ENCODE measurements at regions not wholly inside any gene's neighbourhood (a gene's known extent, or its start where the extent isn't known, plus 50 kb on each side); places are given as distances from the start of the nearest gene placed in this dataset.
A peak's percentile ranks its signal among the peaks of the same experiment; 100 is the strongest.
"Not testable (repeated sequence)": the region's sequence is repeated elsewhere in the genome, so short reads cannot be mapped to it uniquely, and the experiment has no call there.

DNA sequence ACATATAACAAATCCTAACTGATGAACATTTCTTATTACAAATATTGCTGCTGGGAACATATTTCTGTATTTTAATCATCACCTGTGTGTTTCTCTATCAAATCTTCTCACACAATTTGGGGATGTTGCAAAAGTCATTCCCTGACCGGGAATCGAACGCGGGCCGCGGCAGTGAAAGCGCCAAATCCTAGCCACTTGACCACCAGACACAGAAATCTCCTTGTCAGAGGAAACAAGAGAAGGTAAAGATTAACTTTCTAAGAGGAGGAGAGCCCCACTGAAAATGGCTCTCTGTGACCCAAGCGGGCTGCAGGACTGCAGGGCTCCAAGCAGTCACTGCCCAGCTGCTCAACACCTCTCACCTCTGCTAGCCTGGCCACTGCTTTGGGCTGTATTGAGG lies 304.9 kb downstream of the FAM72C start:
- H3K36me3 Mint-ChIP-seq = peaks cover 9% of the 10 kb centered on the region
- no peak for ATAC-seq (ENCODE audit: low read depth)
- H3K4me3 Mint-ChIP-seq = no peak overlapping the region
- peaks cover 14% of the 10 kb centered on the region for H3K9me3 Mint-ChIP-seq
- no peaks in the 10 kb centered on the region for H3K4me1 Mint-ChIP-seq
- H3K27me3 Mint-ChIP-seq = peaks cover 42% of the 10 kb centered on the region
- H3K27ac Mint-ChIP-seq = no peak overlapping the region
- no peak for DNase-seq (ENCODE audit: low spot score in 2 of 2)

DNA sequence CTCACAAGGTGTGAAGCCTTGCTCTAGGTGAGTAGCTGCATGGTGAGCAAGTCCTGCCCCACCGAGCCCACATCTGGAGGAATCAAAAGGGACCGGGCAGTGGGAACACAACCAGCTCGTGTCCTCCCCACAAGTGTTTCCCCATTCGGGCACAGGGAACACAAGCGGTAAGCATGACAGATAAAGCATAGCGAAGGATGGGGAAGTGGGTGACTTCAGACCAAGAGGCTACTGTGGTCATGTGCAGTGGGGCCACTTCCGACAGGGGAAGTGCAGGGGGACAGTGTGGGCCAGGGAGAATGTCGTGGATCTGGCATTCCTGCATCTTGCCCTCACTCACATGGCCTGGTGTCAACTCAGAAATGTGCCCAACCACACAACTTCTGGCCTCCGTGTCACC lies 306.2 kb downstream of the FAM72C start:
- Mint-ChIP-seq H3K27me3 (peaks cover 44% of the 10 kb centered on the region), H3K27ac (no peak overlapping the region), H3K4me3 (no peak overlapping the region), H3K4me1 (peaks cover 2% of the 10 kb centered on the region), H3K9me3 (peaks cover 14% of the 10 kb centered on the region), H3K36me3 (peaks cover 9% of the 10 kb centered on the region)
- DNase-seq (ENCODE audit: low spot score in 2 of 2) = no peak
- ATAC-seq (ENCODE audit: low read depth) = no peak

DNA sequence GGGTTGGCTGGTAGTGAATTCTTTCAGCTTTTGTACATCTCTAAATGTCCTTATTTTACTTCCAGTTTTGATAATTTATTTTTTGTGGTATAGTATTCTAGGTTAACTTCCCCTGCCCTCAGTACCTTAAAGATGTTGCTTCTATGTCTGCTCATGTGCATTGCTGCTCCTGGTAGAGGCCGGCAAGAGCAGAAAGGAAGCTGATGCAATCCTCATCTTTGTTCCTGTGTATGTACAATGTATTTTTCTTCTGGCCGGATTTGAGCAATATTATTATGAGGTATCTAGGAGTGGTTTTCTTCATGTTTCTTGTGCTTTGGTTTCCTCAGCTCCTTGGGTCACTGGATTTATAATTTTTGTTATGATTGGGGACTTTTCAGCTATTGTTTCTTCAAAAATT lies 308.7 kb downstream of the FAM72C start:
- not testable (repeated sequence) for DNase-seq (ENCODE audit: low spot score in 2 of 2); H3K4me3 Mint-ChIP-seq; H3K9me3 Mint-ChIP-seq; H3K36me3 Mint-ChIP-seq; ATAC-seq (ENCODE audit: low read depth); H3K4me1 Mint-ChIP-seq; H3K27ac Mint-ChIP-seq
- peaks cover 46% of the 10 kb centered on the region for H3K27me3 Mint-ChIP-seq

DNA sequence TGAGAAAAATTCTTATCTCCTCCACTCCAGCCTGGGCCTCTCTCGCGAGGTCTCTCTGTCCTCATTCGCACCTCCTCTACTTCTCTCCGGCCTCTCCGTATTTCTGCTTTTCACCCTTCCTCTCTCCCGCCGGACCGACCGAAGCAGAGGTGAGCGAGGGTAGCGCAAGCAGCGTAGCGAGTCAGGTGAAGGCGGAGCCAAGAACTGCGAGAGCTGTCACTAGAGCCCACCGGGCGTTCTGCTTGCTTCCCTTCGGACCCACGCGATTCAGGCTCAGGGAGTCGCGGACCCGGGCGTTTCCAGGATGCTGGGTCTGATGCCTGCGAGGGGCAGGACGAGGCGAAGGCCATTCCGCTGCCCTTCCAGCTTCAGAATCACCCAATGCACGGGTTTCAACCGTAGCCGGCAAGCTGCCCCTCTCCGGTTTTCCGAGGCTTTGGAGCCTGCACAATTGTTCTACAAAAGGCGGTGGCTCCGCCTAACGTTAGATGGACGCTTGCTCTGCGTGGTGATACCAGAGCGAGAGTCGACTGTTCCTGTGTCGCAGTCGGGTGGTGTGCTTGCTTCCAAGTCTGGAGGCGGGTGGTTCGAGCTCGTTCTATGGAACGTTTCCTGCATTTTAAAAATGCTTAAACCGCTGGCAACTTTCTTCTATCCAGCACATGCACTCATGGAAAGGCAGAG lies 310.2 kb downstream of the FAM72C start:
- Mint-ChIP-seq H3K27ac (no peak overlapping the region), H3K4me1 (peaks cover 2% of the 10 kb centered on the region), H3K36me3 (peaks cover 9% of the 10 kb centered on the region), H3K4me3 (peak overlapping the region; percentile 45), H3K9me3 (peaks cover 6% of the 10 kb centered on the region), H3K27me3 (peaks cover 45% of the 10 kb centered on the region)
- ATAC-seq (ENCODE audit: low read depth) (no peak), DNase-seq (ENCODE audit: low spot score in 2 of 2) (no peak)

DNA sequence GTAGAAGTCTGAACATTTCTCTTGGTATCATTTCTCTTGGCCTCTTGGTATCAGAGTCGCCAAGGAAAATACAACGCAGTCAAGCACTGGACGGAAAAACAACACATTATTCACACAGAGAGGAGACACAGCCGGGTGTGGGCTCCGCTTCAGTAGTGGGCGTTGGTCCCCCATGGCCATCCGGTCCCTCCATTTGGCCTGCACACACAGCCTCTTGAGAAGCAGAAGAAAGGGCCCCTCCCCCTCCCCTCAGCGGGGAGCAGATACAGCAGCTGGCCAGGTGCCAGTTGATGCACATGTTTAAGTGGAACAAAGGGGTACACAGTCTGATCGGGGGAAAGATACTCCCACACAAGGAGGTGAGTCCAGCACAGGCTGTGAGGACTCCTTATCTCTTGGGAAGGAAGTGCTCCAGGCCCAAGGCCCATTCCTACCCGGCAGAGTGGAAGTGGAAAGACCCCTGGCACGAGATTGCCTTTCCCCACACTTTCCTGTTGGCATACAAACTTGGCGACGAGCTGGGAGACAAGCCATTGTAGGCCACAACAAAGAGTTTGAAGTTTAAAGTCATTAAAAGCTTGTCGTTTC lies 311.3 kb downstream of the FAM72C start:
- Mint-ChIP-seq H3K9me3 (peaks cover 14% of the 10 kb centered on the region), H3K4me3 (no peak overlapping the region), H3K27ac (no peak overlapping the region), H3K4me1 (peaks cover 2% of the 10 kb centered on the region), H3K27me3 (peaks cover 46% of the 10 kb centered on the region), H3K36me3 (peaks cover 11% of the 10 kb centered on the region)
- ATAC-seq (ENCODE audit: low read depth) (no peak), DNase-seq (ENCODE audit: low spot score in 2 of 2) (no peak)

DNA sequence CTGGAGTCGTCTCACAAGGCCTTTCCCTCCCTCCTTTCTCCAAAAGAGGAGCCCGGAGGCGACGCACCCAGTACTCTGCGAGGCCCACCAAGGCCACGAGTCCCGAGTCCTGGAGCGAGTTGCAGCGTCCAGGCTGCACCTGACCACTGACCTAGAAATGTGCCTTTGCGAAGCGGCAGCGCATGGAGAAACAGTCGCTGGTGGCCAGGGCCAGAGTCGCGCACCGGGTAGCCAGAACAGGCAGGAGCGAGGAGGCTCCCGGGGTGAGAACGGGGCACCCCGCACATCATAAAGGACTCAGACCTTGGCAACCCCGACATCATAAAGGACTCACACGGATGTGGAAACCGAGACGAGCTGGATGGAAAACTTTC lies 318.4 kb downstream of the FAM72C start:
- Mint-ChIP-seq H3K36me3 (peaks cover 6% of the 10 kb centered on the region), H3K27me3 (peaks cover 28% of the 10 kb centered on the region), H3K9me3 (peaks cover 10% of the 10 kb centered on the region), H3K27ac (no peak overlapping the region), H3K4me3 (no peak overlapping the region), H3K4me1 (no peaks in the 10 kb centered on the region)
- ATAC-seq (ENCODE audit: low read depth) (no peak), DNase-seq (ENCODE audit: low spot score in 2 of 2) (no peak)

DNA sequence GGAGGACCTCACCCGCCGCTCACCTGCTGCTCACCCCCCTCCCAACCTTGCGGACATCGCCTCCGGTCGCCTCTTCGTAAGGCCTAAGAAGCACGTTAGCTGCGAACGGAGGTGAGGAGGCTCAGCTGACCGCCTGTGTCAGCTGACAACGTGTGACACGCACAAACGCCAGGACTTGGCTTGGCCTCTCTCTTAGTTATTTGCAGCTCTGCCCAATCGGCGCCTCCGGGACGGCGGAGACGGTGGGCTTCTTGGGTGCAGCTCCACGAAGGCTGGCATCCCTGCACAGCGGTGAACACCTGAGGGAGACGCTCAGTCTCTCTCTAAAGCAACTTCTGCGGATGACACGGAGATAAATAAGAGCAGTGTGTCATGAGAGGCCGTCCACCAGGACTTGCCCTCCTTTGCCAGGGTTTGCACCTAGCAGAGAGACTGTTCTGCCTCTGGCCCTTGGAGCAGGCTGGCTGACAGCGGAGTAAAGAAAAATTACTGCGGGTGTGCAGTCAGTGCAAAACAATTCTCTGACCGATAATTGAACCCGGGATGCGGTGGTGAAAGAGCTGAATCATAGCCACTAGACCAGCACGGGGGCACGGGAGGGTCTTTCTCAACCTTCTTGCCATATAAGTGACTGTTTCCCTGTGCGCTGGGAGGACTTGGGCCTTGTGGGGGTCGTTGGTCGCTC lies 318.9 kb downstream of the FAM72C start:
- H3K27ac Mint-ChIP-seq = no peak overlapping the region

DNA sequence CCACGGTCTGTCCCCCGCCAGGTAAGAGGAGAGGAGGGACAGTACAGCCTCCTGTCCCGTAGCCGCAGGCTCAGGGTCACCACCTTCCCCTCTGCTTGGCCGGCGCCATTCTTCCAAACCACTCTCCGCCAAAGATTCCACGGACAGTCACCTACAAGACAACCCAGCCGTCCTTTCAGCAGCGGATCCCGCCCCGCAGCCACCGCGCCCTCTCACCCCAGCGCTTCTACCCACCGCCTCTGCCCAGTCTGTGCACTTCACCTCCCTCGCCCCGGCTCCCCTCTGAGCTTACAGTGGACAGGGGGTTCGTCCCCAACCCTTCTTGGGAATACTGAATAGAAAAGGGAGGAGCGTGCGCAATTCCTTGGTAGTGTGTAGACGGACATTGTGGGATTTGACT lies 319.6 kb downstream of the FAM72C start:
- Mint-ChIP-seq H3K9me3 (peaks cover 9% of the 10 kb centered on the region), H3K4me3 (no peak overlapping the region), H3K27ac (no peak overlapping the region), H3K4me1 (no peaks in the 10 kb centered on the region), H3K36me3 (peaks cover 5% of the 10 kb centered on the region), H3K27me3 (peaks cover 23% of the 10 kb centered on the region)
- DNase-seq (ENCODE audit: low spot score in 2 of 2) = no peak
- ATAC-seq (ENCODE audit: low read depth) = no peak

More for the DNA sequence above, 318.9 kb downstream of the FAM72C start:
- H3K36me3 Mint-ChIP-seq = peaks cover 5% of the 10 kb centered on the region
- no peak overlapping the region for H3K4me3 Mint-ChIP-seq
- no peaks in the 10 kb centered on the region for H3K4me1 Mint-ChIP-seq
- ATAC-seq (ENCODE audit: low read depth) (no peak), DNase-seq (ENCODE audit: low spot score in 2 of 2) (no peak)
- H3K27me3 Mint-ChIP-seq = peaks cover 25% of the 10 kb centered on the region
- H3K9me3 Mint-ChIP-seq = peaks cover 9% of the 10 kb centered on the region

DNA sequence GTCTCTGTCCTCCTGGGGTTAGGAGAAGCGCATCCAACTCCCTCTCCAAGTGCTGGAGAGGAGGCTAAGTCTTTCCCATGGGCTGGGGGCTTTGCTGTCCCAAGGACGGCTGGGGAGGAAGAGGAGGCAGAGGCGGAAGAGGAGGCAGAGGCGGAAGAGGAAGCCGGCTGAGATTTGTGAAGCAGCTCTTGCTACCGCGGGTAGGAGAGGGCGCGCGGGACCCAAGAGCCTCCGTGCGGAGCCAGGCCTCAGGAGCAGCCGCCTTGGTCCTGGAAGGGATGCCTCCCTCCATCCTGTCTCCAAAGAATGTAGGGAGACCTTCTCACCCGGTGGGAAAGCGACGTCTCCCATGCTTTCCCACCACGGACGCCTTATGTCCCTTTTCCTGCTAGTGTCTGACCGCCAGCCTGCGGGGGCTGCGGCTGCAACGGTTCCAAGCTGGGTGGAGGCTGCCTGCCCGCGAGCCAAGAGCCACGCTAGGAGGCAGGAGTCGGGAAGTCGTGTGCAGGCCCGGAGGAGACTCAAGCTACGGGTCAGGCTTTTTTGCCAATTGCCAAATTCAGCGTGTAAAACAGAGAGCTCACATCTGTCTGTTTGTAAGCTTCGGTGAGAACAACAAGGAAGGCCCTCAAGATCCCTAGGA lies 320.3 kb downstream of the FAM72C start:
- no peaks in the 10 kb centered on the region for H3K4me1 Mint-ChIP-seq
- peaks cover 25% of the 10 kb centered on the region for H3K27me3 Mint-ChIP-seq
- H3K27ac Mint-ChIP-seq = no peak overlapping the region
- peaks cover 5% of the 10 kb centered on the region for H3K36me3 Mint-ChIP-seq
- no peak overlapping the region for H3K4me3 Mint-ChIP-seq
- peaks cover 9% of the 10 kb centered on the region for H3K9me3 Mint-ChIP-seq
- DNase-seq (ENCODE audit: low spot score in 2 of 2) = no peak
- ATAC-seq (ENCODE audit: low read depth) = no peak

DNA sequence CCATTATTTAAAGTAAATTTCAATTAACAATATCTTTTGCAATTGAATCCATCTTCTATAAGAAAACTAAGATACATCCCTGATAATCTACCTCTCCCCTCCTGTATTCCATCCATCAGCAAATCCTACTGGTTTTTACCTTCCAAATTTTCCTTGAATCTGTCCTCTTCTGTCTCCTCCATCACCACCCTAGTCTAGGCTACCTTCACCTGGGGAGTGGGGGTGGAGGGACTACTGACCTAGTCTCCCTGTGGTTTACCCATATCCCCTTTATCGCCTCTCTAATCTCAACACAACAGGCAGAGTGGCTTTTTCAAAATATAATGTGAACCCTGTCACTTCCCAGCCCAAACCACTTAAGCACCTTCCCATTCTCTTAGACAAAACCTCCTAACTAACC lies 327.8 kb downstream of the FAM72C start:
- not testable (repeated sequence) for H3K4me1 Mint-ChIP-seq; H3K4me3 Mint-ChIP-seq; DNase-seq (ENCODE audit: low spot score in 2 of 2); ATAC-seq (ENCODE audit: low read depth); H3K9me3 Mint-ChIP-seq; H3K27ac Mint-ChIP-seq; H3K36me3 Mint-ChIP-seq
- peaks cover 14% of the 10 kb centered on the region for H3K27me3 Mint-ChIP-seq

DNA sequence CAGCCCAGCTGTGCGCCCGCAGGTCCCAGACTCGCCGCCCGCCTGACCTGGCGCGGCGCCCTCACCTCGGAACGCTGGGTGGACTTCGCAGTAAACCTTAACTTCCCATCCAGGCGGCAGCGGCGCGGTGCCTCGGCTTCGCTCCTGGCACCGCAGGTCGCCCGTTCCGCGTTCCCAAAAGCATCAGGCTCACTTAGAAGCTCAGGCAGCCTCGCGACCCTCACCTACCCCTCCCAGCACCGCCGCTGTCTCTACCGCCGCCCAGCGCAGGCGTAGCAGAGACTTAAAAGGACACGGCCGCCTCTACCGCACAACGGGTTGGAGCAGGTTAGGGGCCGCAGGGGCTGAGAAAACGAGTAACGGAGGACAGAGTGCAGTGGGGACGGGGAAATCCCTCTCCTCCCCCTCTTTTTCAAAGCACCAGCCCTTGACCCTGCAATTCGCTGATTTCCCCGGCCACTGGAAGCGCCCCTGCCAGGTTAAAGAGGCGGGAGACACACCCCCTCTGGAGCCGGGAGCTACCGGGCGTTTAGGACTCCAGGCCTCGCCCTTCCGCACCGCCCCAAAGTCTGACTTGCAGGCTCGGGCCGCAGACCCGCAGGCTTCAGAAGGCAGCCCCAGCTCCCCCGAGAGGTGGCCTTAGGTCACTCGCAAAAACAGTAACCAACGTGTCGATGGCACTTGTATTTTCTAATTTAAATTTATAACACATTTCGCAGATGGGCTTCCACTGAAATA lies 328.5 kb downstream of the FAM72C start:
- DNase-seq (ENCODE audit: low spot score in 2 of 2) (no peak), ATAC-seq (ENCODE audit: low read depth) (no peak)
- no peak overlapping the region for H3K27ac Mint-ChIP-seq
- peaks cover 14% of the 10 kb centered on the region for H3K27me3 Mint-ChIP-seq
- H3K9me3 Mint-ChIP-seq = peaks cover 2% of the 10 kb centered on the region
- H3K4me1 Mint-ChIP-seq = no peaks in the 10 kb centered on the region
- H3K36me3 Mint-ChIP-seq = no peaks in the 10 kb centered on the region
- no peak overlapping the region for H3K4me3 Mint-ChIP-seq

DNA sequence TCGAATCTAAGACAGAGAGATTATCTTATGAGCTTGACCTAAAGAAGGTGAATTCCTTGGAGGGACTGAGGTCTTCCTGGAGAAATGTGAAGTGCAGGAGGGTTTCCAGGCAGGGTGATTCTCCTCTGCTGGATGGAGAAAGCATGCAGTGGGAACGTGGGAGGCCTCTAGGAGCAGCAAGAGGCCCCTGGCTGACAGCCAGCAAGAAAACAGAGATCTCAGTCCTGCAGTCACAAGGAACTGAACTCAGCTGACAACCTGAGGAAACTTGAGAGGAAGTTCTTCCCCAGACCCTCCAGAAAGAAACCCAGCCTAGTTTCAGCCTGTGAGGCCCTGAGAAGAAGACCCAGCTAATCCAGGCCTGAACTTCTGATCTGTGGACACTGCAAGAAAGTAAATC lies 345.9 kb downstream of the FAM72C start:
- no peaks in the 10 kb centered on the region for H3K36me3 Mint-ChIP-seq
- peaks cover 6% of the 10 kb centered on the region for H3K27me3 Mint-ChIP-seq
- H3K4me1 Mint-ChIP-seq = no peaks in the 10 kb centered on the region
- no peak for DNase-seq (ENCODE audit: low spot score in 2 of 2)
- no peak overlapping the region for H3K4me3 Mint-ChIP-seq
- H3K9me3 Mint-ChIP-seq = no peaks in the 10 kb centered on the region
- no peak for ATAC-seq (ENCODE audit: low read depth)
- no peak overlapping the region for H3K27ac Mint-ChIP-seq

DNA sequence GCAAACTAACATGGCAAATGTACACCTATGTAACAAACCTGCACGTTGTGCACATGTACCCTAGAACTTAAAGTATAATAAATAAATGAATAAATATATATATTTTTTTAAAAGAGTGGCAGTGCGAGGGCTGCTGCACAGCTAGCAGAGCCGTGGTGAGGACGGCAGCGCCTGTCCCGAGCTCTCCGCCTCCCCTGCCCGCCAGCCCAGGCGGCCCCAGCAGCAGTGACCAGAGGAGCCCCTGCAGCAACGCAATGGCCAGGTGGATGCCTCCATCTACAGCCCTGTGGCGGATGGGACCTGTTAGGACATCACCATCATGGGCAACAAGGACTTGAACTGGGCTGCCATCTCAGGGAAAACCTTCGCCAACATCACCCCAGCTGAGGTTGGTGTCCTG lies 351.9 kb downstream of the FAM72C start:
- Mint-ChIP-seq H3K9me3 (peaks cover 2% of the 10 kb centered on the region), H3K27ac (no peak overlapping the region), H3K4me3 (no peak overlapping the region), H3K36me3 (no peaks in the 10 kb centered on the region), H3K4me1 (no peaks in the 10 kb centered on the region), H3K27me3 (peaks cover 2% of the 10 kb centered on the region)
- DNase-seq (ENCODE audit: low spot score in 2 of 2) (no peak), ATAC-seq (ENCODE audit: low read depth) (no peak)

DNA sequence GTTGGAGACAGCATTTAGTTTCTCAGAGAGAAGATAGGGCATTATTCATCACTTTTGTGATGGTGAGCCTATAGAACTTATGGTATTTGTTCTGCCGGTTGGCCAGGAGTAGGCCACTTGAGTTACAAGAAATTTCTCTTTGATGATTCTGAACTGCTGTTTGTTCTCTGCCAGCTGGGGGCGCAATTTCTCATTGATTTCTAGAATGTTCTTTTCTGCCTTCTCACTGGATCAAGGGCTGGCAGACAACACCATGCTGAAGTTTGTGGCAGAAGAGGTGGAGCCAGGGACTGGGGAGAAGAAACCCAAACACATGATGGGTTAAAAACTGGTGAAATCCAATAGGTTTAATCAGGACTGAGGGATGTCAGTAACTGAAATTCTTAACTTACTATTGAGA lies 360.6 kb downstream of the FAM72C start:
- Mint-ChIP-seq H3K4me3 (no peak overlapping the region), H3K36me3 (no peaks in the 10 kb centered on the region), H3K4me1 (no peaks in the 10 kb centered on the region), H3K27ac (no peak overlapping the region), H3K27me3 (peaks cover 2% of the 10 kb centered on the region), H3K9me3 (peaks cover 2% of the 10 kb centered on the region)
- DNase-seq (ENCODE audit: low spot score in 2 of 2) (no peak), ATAC-seq (ENCODE audit: low read depth) (no peak)
